H9 (cell line): ENCODE measurements at regions not wholly inside any gene's neighbourhood (a gene's known extent, or its start where the extent isn't known, plus 50 kb on each side); places are given as distances from the start of the nearest gene placed in this dataset.

Experiments used
- DNase-seq: peaks from one replicate; pipeline ENCODE4 v3.0.0-alpha.2; 2017
- H2AFZ ChIP-seq: one replicate; pipeline ENCODE4 v1.6.1; 2013; ENCODE audit warnings: mild to moderate bottlenecking, low read length, control low read depth, moderate library complexity
- H2AK5ac ChIP-seq: 2 replicates; pipeline ENCODE4 v1.6.1; 2013; ENCODE audit warnings: low read length, control low read depth, mixed read lengths; ENCODE audit not compliant: insufficient read length
- H2BK120ac ChIP-seq: one replicate; pipeline ENCODE4 v1.6.1; 2013; ENCODE audit warnings: low read depth, mild to moderate bottlenecking, low read length, control low read depth, inconsistent platforms; ENCODE audit not compliant: poor library complexity, severe bottlenecking
- H2BK12ac ChIP-seq: 2 replicates; pipeline ENCODE4 v1.6.1; 2013; ENCODE audit warnings: low read length, control low read depth, mixed read lengths, low read depth; ENCODE audit not compliant: insufficient read length
- H2BK15ac ChIP-seq: 2 replicates; pipeline ENCODE4 v1.6.1; 2013; ENCODE audit warnings: low read depth, low read length, control low read depth
- H2BK20ac ChIP-seq: one replicate; pipeline ENCODE4 v1.6.1; 2013; ENCODE audit warnings: low read depth, mild to moderate bottlenecking, low read length, control low read depth, inconsistent platforms; ENCODE audit not compliant: poor library complexity, severe bottlenecking
- H2BK5ac ChIP-seq: 2 replicates; pipeline ENCODE4 v1.6.1; 2013; ENCODE audit warnings: low read length, control low read depth, mixed read lengths; ENCODE audit not compliant: insufficient read length
- H3K14ac ChIP-seq: 2 replicates; pipeline ENCODE4 v1.6.1; 2013; ENCODE audit warnings: low read length, control low read depth; ENCODE audit not compliant: insufficient read depth
- H3K18ac ChIP-seq: 2 replicates; pipeline ENCODE4 v1.6.1; 2013; ENCODE audit warnings: low read depth, mild to moderate bottlenecking, mixed read lengths, low read length, control low read depth; ENCODE audit not compliant: insufficient read length
- H3K23ac ChIP-seq: 2 replicates; pipeline ENCODE4 v1.6.1; 2013; ENCODE audit warnings: low read length, control low read depth, mixed read lengths, low read depth; ENCODE audit not compliant: insufficient read length
- H3K23me2 ChIP-seq: 2 replicates; pipeline ENCODE4 v1.6.1; 2013; ENCODE audit warnings: low read depth, mild to moderate bottlenecking, mixed read lengths, low read length, control low read depth; ENCODE audit not compliant: insufficient read length, poor library complexity, severe bottlenecking
- H3K27ac ChIP-seq: 2 replicates; pipeline ENCODE4 v1.5.1; 2013; ENCODE audit warnings: low read length, control low read depth, mixed read lengths, low read depth; ENCODE audit not compliant: insufficient read length
- H3K27me3 ChIP-seq: 2 replicates; pipeline ENCODE4 v1.6.1; 2013; ENCODE audit warnings: low read length, control low read depth, inconsistent platforms; ENCODE audit not compliant: insufficient read depth
- H3K4ac ChIP-seq: 2 replicates; pipeline ENCODE4 v1.6.1; 2013; ENCODE audit warnings: low read depth, mild to moderate bottlenecking, control low read depth, inconsistent platforms, low read length, moderate library complexity
- H3K4me1 ChIP-seq: 2 replicates; pipeline ENCODE4 v1.6.1; 2013; ENCODE audit warnings: low read length, control low read depth, inconsistent platforms; ENCODE audit not compliant: insufficient read depth
- H3K4me2 ChIP-seq: 2 replicates; pipeline ENCODE4 v1.6.1; 2013; ENCODE audit warnings: low read length, control low read depth, mixed read lengths; ENCODE audit not compliant: insufficient read length, insufficient read depth
- H3K56ac ChIP-seq: 2 replicates; pipeline ENCODE4 v1.6.1; 2013; ENCODE audit warnings: low read depth, mild to moderate bottlenecking, mixed read lengths, low read length, control low read depth; ENCODE audit not compliant: insufficient read length
- H3K79me1 ChIP-seq: 2 replicates; pipeline ENCODE4 v1.6.1; 2013; ENCODE audit warnings: low read depth, mild to moderate bottlenecking, moderate library complexity, low read length, control low read depth, inconsistent platforms; ENCODE audit not compliant: insufficient read depth, poor library complexity, severe bottlenecking
- H3K79me2 ChIP-seq: 2 replicates; pipeline ENCODE4 v1.6.1; 2013; ENCODE audit warnings: low read length, control low read depth, inconsistent platforms; ENCODE audit not compliant: insufficient read depth
- H3K9ac ChIP-seq: 2 replicates; pipeline ENCODE4 v1.6.1; 2013; ENCODE audit warnings: low read length, control low read depth, mixed read lengths; ENCODE audit not compliant: insufficient read length; ENCODE audit errors: extremely low read depth
- H3K9me3 ChIP-seq: one replicate; pipeline ENCODE4 v1.6.1; 2013; ENCODE audit warnings: low read depth, low read length, inconsistent platforms; ENCODE audit not compliant: control insufficient read depth
- H3T11ph ChIP-seq: one replicate; pipeline ENCODE4 v1.6.1; 2013; ENCODE audit warnings: mild to moderate bottlenecking, low read length, control low read depth, inconsistent platforms
- H4K20me1 ChIP-seq: one replicate; pipeline ENCODE4 v1.6.1; 2013; ENCODE audit not compliant: control insufficient read depth, insufficient read length, insufficient read depth
- H4K5ac ChIP-seq: 2 replicates; pipeline ENCODE4 v1.6.1; 2013; ENCODE audit warnings: low read depth, mild to moderate bottlenecking, mixed read lengths, low read length, control low read depth; ENCODE audit not compliant: insufficient read length
- H4K8ac ChIP-seq: replicated peaks from 2 replicates; pipeline ENCODE4 v1.6.1; 2013; ENCODE audit warnings: low read length, control low read depth, mixed read lengths, low read depth; ENCODE audit not compliant: insufficient read length
- H4K91ac ChIP-seq: 2 replicates; pipeline ENCODE4 v1.6.1; 2013; ENCODE audit warnings: low read depth, mild to moderate bottlenecking, moderate library complexity, mixed read lengths, low read length, control low read depth; ENCODE audit not compliant: insufficient read length
- H3K27ac Mint-ChIP-seq, 3 experiments: 2 replicates in 2 of 3; 3 replicates in 1 of 3; pipeline ENCODE4 v1.8.0; 2020 to 2021; ENCODE audit warnings: mixed read lengths in 3 of 3, mild to moderate bottlenecking in 1 of 3, moderate library complexity in 1 of 3
- H3K27me3 Mint-ChIP-seq: 2 replicates; pipeline ENCODE4 v1.8.0; 2021; ENCODE audit warnings: low read depth, mild to moderate bottlenecking, moderate library complexity, mixed read lengths
- H3K36me3 Mint-ChIP-seq, 3 experiments: 2 replicates in 2 of 3; 3 replicates in 1 of 3; pipeline ENCODE4 v1.8.0; 2020 to 2021; ENCODE audit warnings: low read depth in 3 of 3, mixed read lengths in 3 of 3; ENCODE audit not compliant: insufficient read depth in 1 of 3
- H3K4me1 Mint-ChIP-seq, 2 experiments: 2 replicates each; pipeline ENCODE4 v1.8.0; 2020; ENCODE audit warnings: mixed read lengths in 2 of 2
- H3K4me3 Mint-ChIP-seq, 2 experiments: 2 replicates in 1 of 2; 3 replicates in 1 of 2; pipeline ENCODE4 v1.8.0; 2020 to 2021; ENCODE audit warnings: mild to moderate bottlenecking in 2 of 2, mixed read lengths in 2 of 2, moderate library complexity in 1 of 2
- H3K9me3 Mint-ChIP-seq, 2 experiments: 2 replicates in 1 of 2; 3 replicates in 1 of 2; pipeline ENCODE4 v1.8.0; 2020; ENCODE audit warnings: mild to moderate bottlenecking in 2 of 2, mixed read lengths in 2 of 2, moderate library complexity in 1 of 2
- WGBS: extraction: QIAGEN DNeasy Blood & Tissue Kit; methylation state at CpG from one replicate; pipeline ENCODE4 v1.1.7; 2013; ENCODE audit warnings: missing lambda C conversion rate, low lambda C conversion rate, mixed read lengths; ENCODE audit not compliant: insufficient read length; ENCODE audit errors: extremely low coverage; 5-methylcytosine and 5-hydroxymethylcytosine counted together
- TF ChIP-seq, protein P1 (sequence below): fragments of 200-600 bp; sonication (generic); conservative IDR thresholded peaks from 3 replicates; pipeline ENCODE4 v1.8.0; 2021; ENCODE audit warnings: antibody characterized with exemption, mild to moderate bottlenecking

- Histone ChIP-seq H3K79me2 (no peaks in the 10 kb centered on the region), H3K9ac (no peak overlapping the region), H3K4me1 (no peaks in the 10 kb centered on the region), H2BK5ac (no peak overlapping the region), H2BK12ac (no peak overlapping the region), H2AFZ (no peak overlapping the region), H4K8ac (no peak overlapping the region), H3K27ac (no peak overlapping the region), H3K79me1 (no peaks in the 10 kb centered on the region), H4K91ac (no peak overlapping the region), H3K9me3 (no peaks in the 10 kb centered on the region), H3K4ac (no peak overlapping the region), H4K5ac (no peak overlapping the region), H2BK20ac (no peak overlapping the region), H2BK120ac (no peak overlapping the region), H3T11ph (no peak overlapping the region), H3K23ac (no peak overlapping the region), H3K23me2 (no peaks in the 10 kb centered on the region), H3K14ac (no peak overlapping the region), H4K20me1 (no peaks in the 10 kb centered on the region), H3K4me2 (no peak overlapping the region), H3K27me3 (no peaks in the 10 kb centered on the region), H3K18ac (no peak overlapping the region), H3K56ac (no peak overlapping the region), H2BK15ac (no peak overlapping the region), H2AK5ac (no peak overlapping the region)
- DNase-seq, result no peak
- TF ChIP-seq, protein P1, sequence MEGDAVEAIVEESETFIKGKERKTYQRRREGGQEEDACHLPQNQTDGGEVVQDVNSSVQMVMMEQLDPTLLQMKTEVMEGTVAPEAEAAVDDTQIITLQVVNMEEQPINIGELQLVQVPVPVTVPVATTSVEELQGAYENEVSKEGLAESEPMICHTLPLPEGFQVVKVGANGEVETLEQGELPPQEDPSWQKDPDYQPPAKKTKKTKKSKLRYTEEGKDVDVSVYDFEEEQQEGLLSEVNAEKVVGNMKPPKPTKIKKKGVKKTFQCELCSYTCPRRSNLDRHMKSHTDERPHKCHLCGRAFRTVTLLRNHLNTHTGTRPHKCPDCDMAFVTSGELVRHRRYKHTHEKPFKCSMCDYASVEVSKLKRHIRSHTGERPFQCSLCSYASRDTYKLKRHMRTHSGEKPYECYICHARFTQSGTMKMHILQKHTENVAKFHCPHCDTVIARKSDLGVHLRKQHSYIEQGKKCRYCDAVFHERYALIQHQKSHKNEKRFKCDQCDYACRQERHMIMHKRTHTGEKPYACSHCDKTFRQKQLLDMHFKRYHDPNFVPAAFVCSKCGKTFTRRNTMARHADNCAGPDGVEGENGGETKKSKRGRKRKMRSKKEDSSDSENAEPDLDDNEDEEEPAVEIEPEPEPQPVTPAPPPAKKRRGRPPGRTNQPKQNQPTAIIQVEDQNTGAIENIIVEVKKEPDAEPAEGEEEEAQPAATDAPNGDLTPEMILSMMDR, result no peak
- Mint-ChIP-seq H3K27ac (no peak overlapping the region), H3K4me3 (no peak overlapping the region), H3K36me3 (no peaks in the 10 kb centered on the region), H3K4me1 (no peaks in the 10 kb centered on the region), H3K9me3 (0 out of 5 replicates have a peak, but pooled peaks cover 0 to 3% of the 10 kb centered on the region in 2 experiments), H3K27me3 (no peaks in the 10 kb centered on the region)
- WGBS, result no CpG with 5 or more reads among the region's 2 CpGs
These were observed 217.8 kb downstream of the KITLG start for GRCh38 chr12:88362439-88362838.
